Upper lobe of left lung (tissue), 4 donors: ENCODE measurements at regions not wholly inside any gene's neighbourhood (a gene's known extent, or its start where the extent isn't known, plus 50 kb on each side); places are given as distances from the start of the nearest gene placed in this dataset.

Experiments
- POLR2A ChIP-seq, 4 donors: fragments of 450-650 bp; IDR thresholded peaks; one replicate each; pipeline ENCODE4 v1.5.1; 2016 to 2017; ENCODE audit warnings: antibody characterized with exemption in 4 of 4, mild to moderate bottlenecking in 2 of 4
- TF ChIP-seq, protein P1 (sequence below), 6 experiments: fragments of 450-650 bp in 4 of 6; fragments of 200-600 bp in 2 of 6; sonication (generic) in 2 of 6; IDR thresholded peaks; one replicate each; pipeline ENCODE4 v1.5.1; 2016 to 2019; ENCODE audit warnings: antibody characterized with exemption in 6 of 6

DNA sequence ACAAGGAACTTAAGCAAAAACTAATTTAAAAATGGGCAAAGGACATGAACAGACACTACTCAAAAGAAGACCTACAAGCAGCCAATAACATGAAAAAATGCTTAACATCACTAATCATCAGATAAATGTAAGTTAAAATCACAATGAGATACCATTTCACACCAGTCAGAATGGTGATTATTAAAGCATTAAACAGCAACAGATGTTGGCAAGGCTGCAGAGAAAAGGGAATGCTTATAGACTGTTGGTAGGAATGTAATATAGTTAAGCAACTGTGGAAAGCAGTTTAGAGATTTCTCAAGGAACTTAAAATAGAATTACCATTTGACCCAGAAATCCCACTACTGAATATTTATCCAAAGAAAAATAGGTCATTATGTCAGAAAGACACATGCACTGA is 482.2 kb downstream of the SQOR start:
- no peak for TF ChIP-seq POLR2A (IDR thresholded peaks at IDR 0.05)
- TF ChIP-seq, protein P1, sequence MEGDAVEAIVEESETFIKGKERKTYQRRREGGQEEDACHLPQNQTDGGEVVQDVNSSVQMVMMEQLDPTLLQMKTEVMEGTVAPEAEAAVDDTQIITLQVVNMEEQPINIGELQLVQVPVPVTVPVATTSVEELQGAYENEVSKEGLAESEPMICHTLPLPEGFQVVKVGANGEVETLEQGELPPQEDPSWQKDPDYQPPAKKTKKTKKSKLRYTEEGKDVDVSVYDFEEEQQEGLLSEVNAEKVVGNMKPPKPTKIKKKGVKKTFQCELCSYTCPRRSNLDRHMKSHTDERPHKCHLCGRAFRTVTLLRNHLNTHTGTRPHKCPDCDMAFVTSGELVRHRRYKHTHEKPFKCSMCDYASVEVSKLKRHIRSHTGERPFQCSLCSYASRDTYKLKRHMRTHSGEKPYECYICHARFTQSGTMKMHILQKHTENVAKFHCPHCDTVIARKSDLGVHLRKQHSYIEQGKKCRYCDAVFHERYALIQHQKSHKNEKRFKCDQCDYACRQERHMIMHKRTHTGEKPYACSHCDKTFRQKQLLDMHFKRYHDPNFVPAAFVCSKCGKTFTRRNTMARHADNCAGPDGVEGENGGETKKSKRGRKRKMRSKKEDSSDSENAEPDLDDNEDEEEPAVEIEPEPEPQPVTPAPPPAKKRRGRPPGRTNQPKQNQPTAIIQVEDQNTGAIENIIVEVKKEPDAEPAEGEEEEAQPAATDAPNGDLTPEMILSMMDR (IDR thresholded peaks at IDR 0.05) = no peak
